K562 (cell line): ENCODE measurements at regions not wholly inside any gene's neighbourhood (a gene's known extent, or its start where the extent isn't known, plus 50 kb on each side); places are given as distances from the start of the nearest gene placed in this dataset.

Experiments used
- ATAC-seq: fragments of 200-7000 bp; cut with Tn5 transposase; 3 replicates; pipeline ENCODE4 v1.9.1; 2020; ENCODE audit warnings: moderate library complexity
- BruUV-seq: library from RNA; stranded (reverse); fragments of 400-500 nt; replicated peaks from 2 replicates; lab custom pipeline; 2021; lab: Mats Ljungman, UMichigan
- CTCF ChIA-PET: fragments of 300-600 bp; formaldehyde crosslinking; extraction: SDS; loops from one replicate; lab custom pipeline; 2021; ENCODE audit warnings: low intra/inter-chr PET ratio; lab: Yijun Ruan, JAX
- POLR2A ChIA-PET: fragments of 300-600, 350-650 bp; sonication (Branson Sonifier 250); formaldehyde crosslinking; extraction: SDS; loops from one replicate; lab custom pipeline; 2021; ENCODE audit warnings: antibody characterized with exemption, inconsistent platforms; lab: Yijun Ruan, JAX
- DNase-seq, 4 experiments: peaks; one replicate each; pipeline versions ENCODE4 v3.0.0 to v3.0.0-alpha.2; 2011 to 2018; ENCODE audit warnings: low spot score in 3 of 4, mixed read lengths in 3 of 4; ENCODE audit errors: extremely low read depth in 1 of 4
- FAIRE-seq: peaks from 2 replicates; lab custom pipeline; 2011; peaks lifted over from hg19 to GRCh38; lab: Jason Lieb, UNC
- H2AFZ ChIP-seq: 2 replicates; pipeline ENCODE4 v1.6.0; 2011; ENCODE audit warnings: low read depth, low read length, control low read depth, inconsistent platforms
- H3K27ac ChIP-seq: fragments of 200-600 bp; 3 replicates; pipeline ENCODE4 v1.8.0; 2011; ENCODE audit warnings: low read depth, mild to moderate bottlenecking, control low read depth, inconsistent platforms, low read length, moderate library complexity, mixed read lengths; ENCODE audit errors: extremely low read depth
- H3K27me3 ChIP-seq, 2 experiments: fragments of 300-600 bp in 1 of 2; 2 replicates in 1 of 2; 3 replicates in 1 of 2; pipeline versions ENCODE4 v1.6.0 to v1.8.0; 2011; ENCODE audit warnings: inconsistent platforms in 2 of 2, low read length in 2 of 2, mild to moderate bottlenecking in 1 of 2, mixed read lengths in 1 of 2, moderate library complexity in 1 of 2; ENCODE audit not compliant: control insufficient read depth in 2 of 2, insufficient read depth in 2 of 2
- H3K36me3 ChIP-seq: fragments of 300-600 bp; 3 replicates; pipeline ENCODE4 v1.8.0; 2011; ENCODE audit warnings: mild to moderate bottlenecking, low read length, inconsistent platforms; ENCODE audit not compliant: control insufficient read depth, insufficient read depth
- H3K4me1 ChIP-seq, 2 experiments: fragments of 200-600 bp in 1 of 2; replicated peaks in 1 of 2; 2 replicates in 1 of 2; 3 replicates in 1 of 2; pipeline versions ENCODE4 v1.5.1 to v1.8.0; 2011; ENCODE audit warnings: inconsistent platforms in 2 of 2, low read length in 2 of 2, mild to moderate bottlenecking in 1 of 2, mixed read lengths in 1 of 2, moderate library complexity in 1 of 2; ENCODE audit not compliant: control insufficient read depth in 2 of 2, insufficient read depth in 2 of 2
- H3K4me2 ChIP-seq: 2 replicates; pipeline ENCODE4 v1.6.1; 2011; ENCODE audit warnings: low read length, control low read depth, inconsistent platforms, mixed read lengths; ENCODE audit not compliant: insufficient read depth
- H3K4me3 ChIP-seq: fragments of 200-600 bp; sonication (generic), shearing (Covaris generic); 2 replicates; pipeline ENCODE4 v1.5.1; 2016; ENCODE audit warnings: control low read depth, inconsistent platforms
- H3K79me2 ChIP-seq: fragments of 200-600 bp; 3 replicates; pipeline ENCODE4 v1.8.0; 2011; ENCODE audit warnings: low read length, inconsistent platforms; ENCODE audit not compliant: control insufficient read depth, insufficient read depth
- H3K9ac ChIP-seq, 2 experiments: 2 replicates each; pipeline versions ENCODE4 v1.6.0 to v1.6.1; 2011; ENCODE audit warnings: low read depth in 2 of 2, low read length in 2 of 2, control low read depth in 1 of 2, inconsistent platforms in 1 of 2, mild to moderate bottlenecking in 1 of 2, mixed read lengths in 1 of 2; ENCODE audit not compliant: insufficient read depth in 1 of 2
- H3K9me1 ChIP-seq: one replicate; pipeline ENCODE4 v1.6.0; 2011; ENCODE audit warnings: inconsistent platforms, mild to moderate bottlenecking, low read length, moderate library complexity; ENCODE audit not compliant: control insufficient read depth, insufficient read depth
- H3K9me3 ChIP-seq: replicated peaks from 2 replicates; pipeline ENCODE4 v1.5.1; 2011; ENCODE audit warnings: low read depth, low read length, inconsistent platforms; ENCODE audit not compliant: control insufficient read depth, insufficient read depth
- H4K20me1 ChIP-seq: replicated peaks from 2 replicates; pipeline ENCODE4 v1.6.1; 2011; ENCODE audit warnings: low read length, inconsistent platforms, mixed read lengths; ENCODE audit not compliant: control insufficient read depth, insufficient read depth
- ETV5 ChIP-seq: sonication (generic); formaldehyde crosslinking; IDR thresholded peaks from 2 replicates; pipeline ENCODE4 v1.4.0; 2020; ENCODE audit warnings: low read depth, mild to moderate bottlenecking, missing genetic modification reagents
- NR4A1 ChIP-seq, 2 experiments: fragments of 250-450 bp in 1 of 2; fragments of 450-650 bp in 1 of 2; sonication (Bioruptor Pico) in 1 of 2; IDR thresholded peaks; 2 replicates each; pipeline versions ENCODE4 v1.4.0 to v1.6.1; 2016 to 2020; ENCODE audit warnings: mild to moderate bottlenecking in 2 of 2, missing compliant biosample characterization in 1 of 2, missing genetic modification characterization in 1 of 2, moderate library complexity in 1 of 2
- ZNF316 ChIP-seq: fragments of 450-650 bp; IDR thresholded peaks from 2 replicates; pipeline ENCODE4 v1.6.1; 2016
- WGBS: fragments of 100-300 bp; shearing (Covaris generic); methylation state at CpG from one replicate; pipeline ENCODE4 v1.1.6; 2016; ENCODE audit warnings: low coverage, mixed read lengths; ENCODE audit not compliant: insufficient coverage; ENCODE audit errors: missing lambda C conversion rate; 5-methylcytosine and 5-hydroxymethylcytosine counted together
- in situ Hi-C: fragments of 300-500 bp; cut with MboI; formaldehyde crosslinking; loops from 4 replicates; pipeline ENCODE4 v1.15.0; 2018; ENCODE audit warnings: inconsistent platforms, mixed read lengths
- intact Hi-C: fragments of 100-400 bp; cut with micrococcal nuclease; formaldehyde crosslinking; loops from 2 replicates; pipeline ENCODE4 v1.14.2; 2022

GRCh38 chr6:14750059-14750661, 495.7 kb upstream of the JARID2 start:
- Histone ChIP-seq H3K4me3 (no peak overlapping the region), H3K27me3 (no peaks in the 10 kb centered on the region), H4K20me1 (no peaks in the 10 kb centered on the region), H3K4me1 (peaks cover 0 to 3% of the 10 kb centered on the region in 2 experiments; a peak in 2 of 5 replicates), H3K79me2 (no peaks in the 10 kb centered on the region), H3K9ac (no peak overlapping the region), H2AFZ (no peak overlapping the region), H3K27ac (no peak overlapping the region), H3K36me3 (no peaks in the 10 kb centered on the region), H3K9me3 (peaks cover 3% of the 10 kb centered on the region; the same call in 1 of the 2 replicates), H3K4me2 (no peak overlapping the region), H3K9me1 (no peaks in the 10 kb centered on the region)
- in situ Hi-C loops (no loop called here), intact Hi-C loops (no loop called here)
- DNase-seq (no peak), FAIRE-seq (no peak), ATAC-seq (no peak)
- 67% methylated on average over 6 of the region's 6 CpGs for WGBS
- no TSS peak for BruUV-seq
- TF ChIP-seq ETV5 (CRISPR knock-in tag), result no peak
- POLR2A ChIA-PET, result no interaction called here
- CTCF ChIA-PET, result no interaction called here

- Histone ChIP-seq H3K4me3 (no peak overlapping the region), H3K4me2 (no peak overlapping the region), H3K36me3 (no peaks in the 10 kb centered on the region), H3K9me3 (no peaks in the 10 kb centered on the region), H3K27me3 (no peaks in the 10 kb centered on the region), H3K9me1 (no peaks in the 10 kb centered on the region), H2AFZ (no peak overlapping the region), H4K20me1 (no peaks in the 10 kb centered on the region), H3K27ac (no peak overlapping the region), H3K4me1 (peaks cover 0 to 3% of the 10 kb centered on the region in 2 experiments; a peak in 2 of 5 replicates), H3K79me2 (no peaks in the 10 kb centered on the region), H3K9ac (no peak overlapping the region)
- FAIRE-seq, result no peak
- intact Hi-C loops, result no loop called here
- CTCF ChIA-PET, result no interaction called here
- ATAC-seq, result no peak
- 33% methylated on average over 7 of the region's 7 CpGs for WGBS
- POLR2A ChIA-PET, result no interaction called here
- no TSS peak for BruUV-seq
- TF ChIP-seq ZNF316 (0 out of 2 replicates have a peak, but pooled peaks have one; percentile 8), NR4A1 (CRISPR knock-in tag; IDR thresholded peaks at IDR 0.05) (no peak), NR4A1 (tag; IDR thresholded peaks at IDR 0.05) (no peak)
- in situ Hi-C loops, result no loop called here
- no peak for DNase-seq
These were observed 494.2 kb upstream of the JARID2 start for GRCh38 chr6:14751645-14752175.
